HCT116 (cell line): ENCODE measurements at regions not wholly inside any gene's neighbourhood (a gene's known extent, or its start where the extent isn't known, plus 50 kb on each side); places are given as distances from the start of the nearest gene placed in this dataset.

ENCODE experiments used
- ATAC-seq: fragments of 200-7000 bp; cut with Tn5 transposase; 2 replicates; pipeline ENCODE4 v1.9.1; 2020; ENCODE audit warnings: mild to moderate bottlenecking, moderate library complexity
- BruUV-seq: library from RNA; stranded (reverse); fragments of 400-500 nt; replicated peaks from 2 replicates; lab custom pipeline; 2021; lab: Mats Ljungman, UMichigan
- CTCF ChIA-PET: fragments of 300-600 bp; sonication (Branson Sonifier 250); formaldehyde crosslinking; loops from one replicate; lab custom pipeline; 2021; ENCODE audit warnings: antibody characterized with exemption; lab: Charles Lee
- POLR2A ChIA-PET: fragments of 300-600, 350-600 bp; sonication (Branson Sonifier 250); formaldehyde crosslinking; loops from one replicate; lab custom pipeline; 2021; ENCODE audit warnings: antibody characterized with exemption; lab: Charles Lee
- RAD21 ChIA-PET, 2 experiments: fragments of 300-600 bp; sonication (Branson Sonifier 250); formaldehyde crosslinking; loops; one replicate each; lab custom pipeline; 2023; ENCODE audit warnings: low total read pairs in 2 of 2; ENCODE audit not compliant: uncharacterized antibody in 2 of 2, unreplicated experiment in 2 of 2, low non-redundant PET in 1 of 2; lab: Charles Lee
- DNase-seq: peaks from one replicate; pipeline ENCODE4 v3.0.0-alpha.2; 2010; ENCODE audit warnings: low read depth, low spot score
- H2AFZ ChIP-seq: fragments of 200-600 bp; shearing (Covaris generic), sonication (generic); 2 replicates; pipeline ENCODE4 v1.6.1; 2017; ENCODE audit warnings: low read depth, mixed run types, mixed read lengths, antibody characterized with exemption, low read length; ENCODE audit not compliant: poor library complexity, severe bottlenecking
- H3K27ac ChIP-seq: 2 replicates; pipeline ENCODE4 v1.5.1; 2012; ENCODE audit warnings: low read depth, low read length
- H3K27me3 ChIP-seq: fragments of 200-600 bp; sonication (generic); 2 replicates; pipeline ENCODE4 v1.6.1; 2016; ENCODE audit warnings: mixed run types, low read length, mixed read lengths; ENCODE audit not compliant: insufficient read depth
- H3K36me3 ChIP-seq, 2 experiments: fragments of 200-500 bp in 1 of 2; fragments of 200-600 bp in 1 of 2; sonication (Bioruptor generic) in 1 of 2; sonication (generic) in 1 of 2; 2 replicates each; pipeline versions ENCODE4 v1.5.1 to v1.6.1; 2014 to 2016; ENCODE audit warnings: low read length in 2 of 2, inconsistent platforms in 1 of 2, mixed read lengths in 1 of 2, mixed run types in 1 of 2; ENCODE audit not compliant: insufficient read depth in 2 of 2, control insufficient read depth in 1 of 2
- H3K4me1 ChIP-seq, 2 experiments: fragments of 200-600 bp in 1 of 2; sonication (generic) in 1 of 2; 2 replicates each; pipeline versions ENCODE4 v1.5.1 to v1.6.1; 2012 to 2017; ENCODE audit warnings: low read length in 2 of 2, inconsistent platforms in 1 of 2, mild to moderate bottlenecking in 1 of 2, mixed read lengths in 1 of 2, mixed run types in 1 of 2, moderate library complexity in 1 of 2; ENCODE audit not compliant: insufficient read depth in 2 of 2, control insufficient read depth in 1 of 2
- H3K4me2 ChIP-seq: fragments of 200-600 bp; sonication (generic); 2 replicates; pipeline ENCODE4 v1.6.1; 2017; ENCODE audit warnings: mixed run types, low read length, mixed read lengths
- H3K4me3 ChIP-seq, 2 experiments: fragments of 200-600 bp in 1 of 2; sonication (generic) in 1 of 2; replicated peaks in 1 of 2; 2 replicates each; pipeline ENCODE4 v1.5.1; 2011 to 2016; ENCODE audit warnings: low read length in 2 of 2, control low read depth in 1 of 2, low read depth in 1 of 2, mild to moderate bottlenecking in 1 of 2, mixed read lengths in 1 of 2, mixed run types in 1 of 2
- H3K79me2 ChIP-seq: fragments of 200-600 bp; sonication (generic); 2 replicates; pipeline ENCODE4 v1.6.1; 2017; ENCODE audit warnings: mild to moderate bottlenecking, mixed run types, low read length, moderate library complexity, mixed read lengths; ENCODE audit not compliant: insufficient read depth
- H3K9ac ChIP-seq: fragments of 200-600 bp; sonication (generic); 2 replicates; pipeline ENCODE4 v1.6.1; 2016; ENCODE audit warnings: low read length, mixed read lengths
- H3K9me2 ChIP-seq: fragments of 200-600 bp; sonication (generic), shearing (Covaris generic); 2 replicates; pipeline ENCODE4 v1.6.1; 2017; ENCODE audit warnings: mixed run types, mild to moderate bottlenecking, moderate library complexity; ENCODE audit not compliant: insufficient read depth
- H3K9me3 ChIP-seq, 2 experiments: fragments of 200-500 bp in 1 of 2; fragments of 200-600 bp in 1 of 2; sonication (Bioruptor generic) in 1 of 2; sonication (generic) in 1 of 2; 2 replicates each; pipeline ENCODE4 v1.6.1; 2014 to 2017; ENCODE audit warnings: low read length in 2 of 2, mixed read lengths in 2 of 2, inconsistent platforms in 1 of 2, low read depth in 1 of 2, mild to moderate bottlenecking in 1 of 2, mixed run types in 1 of 2, moderate library complexity in 1 of 2; ENCODE audit not compliant: control insufficient read depth in 1 of 2, insufficient read depth in 1 of 2
- H4K20me1 ChIP-seq: fragments of 200-600 bp; sonication (generic), shearing (Covaris generic); 2 replicates; pipeline ENCODE4 v1.6.1; 2017; ENCODE audit warnings: mixed run types, mild to moderate bottlenecking, moderate library complexity; ENCODE audit not compliant: insufficient read depth
- CBX3 ChIP-seq: IDR thresholded peaks from 2 replicates; pipeline ENCODE4 v1.6.1; 2012; ENCODE audit warnings: low read depth
- CTCF ChIP-seq, 3 experiments: fragments of 200-600 bp in 1 of 3; sonication (generic) in 1 of 3; IDR thresholded peaks in 2 of 3; conservative IDR thresholded peaks in 1 of 3; 2 replicates each; pipeline ENCODE4 v1.5.1; 2012 to 2017; ENCODE audit warnings: low read depth in 2 of 3, low read length in 2 of 3, antibody characterized with exemption in 1 of 3, borderline replicate concordance in 1 of 3, control low read depth in 1 of 3, mild to moderate bottlenecking in 1 of 3, mixed read lengths in 1 of 3, mixed run types in 1 of 3, moderate library complexity in 1 of 3; ENCODE audit not compliant: insufficient read depth in 1 of 3
- EGR1 ChIP-seq: IDR thresholded peaks from 2 replicates; pipeline ENCODE4 v1.6.1; 2012; ENCODE audit warnings: low read depth
- EZH2 ChIP-seq: fragments of 200-600 bp; sonication (generic); IDR thresholded peaks from 2 replicates; pipeline ENCODE4 v1.6.1; 2017; ENCODE audit warnings: antibody characterized with exemption, mixed run types
- SIN3A ChIP-seq: IDR thresholded peaks from 2 replicates; pipeline ENCODE4 v1.6.1; 2012; ENCODE audit warnings: low read depth
- YY1 ChIP-seq: IDR thresholded peaks from 2 replicates; pipeline ENCODE4 v1.6.1; 2011; ENCODE audit warnings: low read length, low read depth, moderate library complexity, mild to moderate bottlenecking; ENCODE audit not compliant: insufficient replicate concordance; ENCODE audit errors: extremely low read depth
- ZNF274 ChIP-seq: fragments of 200-500 bp; sonication (Bioruptor generic); IDR thresholded peaks from 2 replicates; pipeline ENCODE4 v1.6.1; 2014; ENCODE audit warnings: mild to moderate bottlenecking, low read depth, low read length, inconsistent platforms
- intact Hi-C: fragments of 100-400 bp; cut with micrococcal nuclease; formaldehyde crosslinking; loops from 2 replicates; pipeline ENCODE4 v1.10.0; 2022
- TF ChIP-seq, protein P1 (sequence below): IDR thresholded peaks from 2 replicates; pipeline ENCODE4 v1.6.1; 2012; ENCODE audit warnings: low read depth

- RAD21 ChIA-PET = no interaction called here
- no peak overlapping the region for H3K9ac ChIP-seq
- H3K4me3 ChIP-seq = no peak overlapping the region
- H3K9me3 ChIP-seq = peaks cover 18 to 55% of the 10 kb centered on the region in 2 experiments; a peak in 2 of 4 replicates
- H3K4me1 ChIP-seq = no peaks in the 10 kb centered on the region
- no peak overlapping the region for H2AFZ ChIP-seq
- H4K20me1 ChIP-seq = no peaks in the 10 kb centered on the region
- intact Hi-C loops = no loop called here
- no peaks in the 10 kb centered on the region for H3K27me3 ChIP-seq
- H3K79me2 ChIP-seq = no peaks in the 10 kb centered on the region
- no peaks in the 10 kb centered on the region for H3K9me2 ChIP-seq
- POLR2A ChIA-PET = no interaction called here
- DNase-seq (no peak), ATAC-seq (no peak)
- TF ChIP-seq CBX3 (no peak), ZNF274 (no peak), CTCF (IDR thresholded peaks at IDR 0.05 in 2 of 3, conservative IDR thresholded peaks at IDR 0.05 in 1 of 3; ENCODE audit: borderline replicate concordance in 1 of 3, insufficient read depth in 1 of 3, low read depth in 2 of 3, low read length in 2 of 3) (no peak), SIN3A (no peak), YY1 (no peak), EGR1 (no peak), EZH2 (no peak)
- TF ChIP-seq, protein P1, sequence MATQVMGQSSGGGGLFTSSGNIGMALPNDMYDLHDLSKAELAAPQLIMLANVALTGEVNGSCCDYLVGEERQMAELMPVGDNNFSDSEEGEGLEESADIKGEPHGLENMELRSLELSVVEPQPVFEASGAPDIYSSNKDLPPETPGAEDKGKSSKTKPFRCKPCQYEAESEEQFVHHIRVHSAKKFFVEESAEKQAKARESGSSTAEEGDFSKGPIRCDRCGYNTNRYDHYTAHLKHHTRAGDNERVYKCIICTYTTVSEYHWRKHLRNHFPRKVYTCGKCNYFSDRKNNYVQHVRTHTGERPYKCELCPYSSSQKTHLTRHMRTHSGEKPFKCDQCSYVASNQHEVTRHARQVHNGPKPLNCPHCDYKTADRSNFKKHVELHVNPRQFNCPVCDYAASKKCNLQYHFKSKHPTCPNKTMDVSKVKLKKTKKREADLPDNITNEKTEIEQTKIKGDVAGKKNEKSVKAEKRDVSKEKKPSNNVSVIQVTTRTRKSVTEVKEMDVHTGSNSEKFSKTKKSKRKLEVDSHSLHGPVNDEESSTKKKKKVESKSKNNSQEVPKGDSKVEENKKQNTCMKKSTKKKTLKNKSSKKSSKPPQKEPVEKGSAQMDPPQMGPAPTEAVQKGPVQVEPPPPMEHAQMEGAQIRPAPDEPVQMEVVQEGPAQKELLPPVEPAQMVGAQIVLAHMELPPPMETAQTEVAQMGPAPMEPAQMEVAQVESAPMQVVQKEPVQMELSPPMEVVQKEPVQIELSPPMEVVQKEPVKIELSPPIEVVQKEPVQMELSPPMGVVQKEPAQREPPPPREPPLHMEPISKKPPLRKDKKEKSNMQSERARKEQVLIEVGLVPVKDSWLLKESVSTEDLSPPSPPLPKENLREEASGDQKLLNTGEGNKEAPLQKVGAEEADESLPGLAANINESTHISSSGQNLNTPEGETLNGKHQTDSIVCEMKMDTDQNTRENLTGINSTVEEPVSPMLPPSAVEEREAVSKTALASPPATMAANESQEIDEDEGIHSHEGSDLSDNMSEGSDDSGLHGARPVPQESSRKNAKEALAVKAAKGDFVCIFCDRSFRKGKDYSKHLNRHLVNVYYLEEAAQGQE = no peak
- CTCF ChIA-PET = no interaction called here
- no peaks in the 10 kb centered on the region for H3K36me3 ChIP-seq
- BruUV-seq = no TSS peak
- no peak overlapping the region for H3K27ac ChIP-seq
- no peak overlapping the region for H3K4me2 ChIP-seq
These were observed 354.1 kb upstream of the CDH4 start for GRCh38 chr20:60897976-60898375.
